A673 (cell line): ENCODE measurements at regions not wholly inside any gene's neighbourhood (a gene's known extent, or its start where the extent isn't known, plus 50 kb on each side); places are given as distances from the start of the nearest gene placed in this dataset.
"Not testable (repeated sequence)": the region's sequence is repeated elsewhere in the genome, so short reads cannot be mapped to it uniquely, and the experiment has no call there.

Source experiments
- BruUV-seq: library from RNA; stranded (reverse); fragments of 400-500 nt; replicated peaks from 2 replicates; lab custom pipeline; 2021; lab: Mats Ljungman, UMichigan
- CTCF ChIA-PET: fragments of 300-600 bp; sonication (Branson Sonifier 250); formaldehyde crosslinking; loops from one replicate; lab custom pipeline; 2022; ENCODE audit warnings: antibody characterized with exemption; lab: Charles Lee
- POLR2A ChIA-PET: fragments of 300-600 bp; sonication (Branson Sonifier 250); formaldehyde crosslinking; loops from one replicate; lab custom pipeline; 2022; ENCODE audit warnings: antibody characterized with exemption; ENCODE audit not compliant: low non-redundant PET; lab: Charles Lee
- DNase-seq: peaks from one replicate; pipeline ENCODE4 v3.0.0-alpha.2; 2015; ENCODE audit warnings: low spot score
- H3K27ac ChIP-seq: fragments of 200-600 bp; sonication (generic); 2 replicates; pipeline ENCODE4 v1.5.1; 2016; ENCODE audit warnings: mixed run types, low read depth, mild to moderate bottlenecking, mixed read lengths, antibody characterized with exemption, low read length; ENCODE audit not compliant: poor library complexity, severe bottlenecking
- H3K27me3 ChIP-seq: fragments of 200-600 bp; sonication (generic); replicated peaks from 2 replicates; pipeline ENCODE4 v1.6.1; 2017; ENCODE audit warnings: mixed run types, low read depth, mild to moderate bottlenecking, mixed read lengths, antibody characterized with exemption, low read length; ENCODE audit not compliant: insufficient read depth, poor library complexity
- H3K36me3 ChIP-seq: fragments of 200-600 bp; sonication (generic); 2 replicates; pipeline ENCODE4 v1.6.1; 2016; ENCODE audit warnings: mixed run types, mild to moderate bottlenecking, mixed read lengths, antibody characterized with exemption, low read length; ENCODE audit not compliant: insufficient read depth, poor library complexity, severe bottlenecking
- H3K4me1 ChIP-seq: fragments of 200-600 bp; sonication (generic); 2 replicates; pipeline ENCODE4 v1.6.1; 2017; ENCODE audit warnings: mixed run types, mild to moderate bottlenecking, mixed read lengths, antibody characterized with exemption, low read length; ENCODE audit not compliant: insufficient read depth, poor library complexity, severe bottlenecking
- H3K4me3 ChIP-seq: fragments of 200-600 bp; sonication (generic); 2 replicates; pipeline ENCODE4 v1.5.1; 2016; ENCODE audit warnings: low read depth, mixed run types, mild to moderate bottlenecking, mixed read lengths, low read length; ENCODE audit not compliant: poor library complexity, severe bottlenecking
- H3K9me3 ChIP-seq: fragments of 200-600 bp; sonication (generic); 2 replicates; pipeline ENCODE4 v1.6.1; 2016; ENCODE audit warnings: mixed run types, low read depth, mild to moderate bottlenecking, mixed read lengths, antibody characterized with exemption, low read length; ENCODE audit not compliant: poor library complexity, severe bottlenecking
- CTCF ChIP-seq: fragments of 300-800, 200-600 bp; sonication (generic); conservative IDR thresholded peaks from 2 replicates; pipeline ENCODE4 v1.5.1; 2017; ENCODE audit warnings: low read depth, mild to moderate bottlenecking, antibody characterized with exemption, low read length, moderate library complexity, mixed read lengths
- EZH2 ChIP-seq: fragments of 200-600 bp; sonication (generic); IDR thresholded peaks from 2 replicates; pipeline ENCODE4 v1.6.1; 2017; ENCODE audit warnings: borderline replicate concordance, low read depth, mild to moderate bottlenecking, mixed read lengths, antibody characterized with exemption, low read length; ENCODE audit not compliant: poor library complexity, severe bottlenecking
- intact Hi-C: fragments of 100-400 bp; cut with micrococcal nuclease; formaldehyde crosslinking; loops from one replicate; pipeline ENCODE4 v1.10.0; 2022; ENCODE audit not compliant: unreplicated experiment

GRCh38 chr10:109218207-109218606, 705.1 kb downstream of the XPNPEP1 start:
- no peak for DNase-seq
- TF ChIP-seq CTCF (no peak), EZH2 (no peak)
- no peaks in the 10 kb centered on the region for H3K36me3 ChIP-seq
- BruUV-seq = no TSS peak
- ChIA-PET CTCF (no interaction called here), POLR2A (no interaction called here)
- no peak overlapping the region for H3K27ac ChIP-seq
- intact Hi-C loops = no loop called here
- H3K4me1 ChIP-seq = peaks cover 7% of the 10 kb centered on the region
- no peaks in the 10 kb centered on the region for H3K9me3 ChIP-seq
- H3K27me3 ChIP-seq = no peaks in the 10 kb centered on the region
- H3K4me3 ChIP-seq = no peak overlapping the region

- no peak for DNase-seq
- ChIA-PET POLR2A (no interaction called here), CTCF (no interaction called here)
- TF ChIP-seq EZH2 (no peak), CTCF (no peak)
- Histone ChIP-seq H3K9me3 (no peaks in the 10 kb centered on the region), H3K4me1 (peaks cover 7% of the 10 kb centered on the region), H3K4me3 (no peak overlapping the region), H3K36me3 (no peaks in the 10 kb centered on the region), H3K27ac (no peak overlapping the region), H3K27me3 (no peaks in the 10 kb centered on the region)
- intact Hi-C loops = no loop called here
- BruUV-seq = no TSS peak
Measured at GRCh38 chr10:109215291-109216075, 707.8 kb downstream of the XPNPEP1 start.

- H3K36me3 ChIP-seq, BruUV-seq, H3K27me3 ChIP-seq, intact Hi-C loops, DNase-seq, H3K4me1 ChIP-seq, H3K9me3 ChIP-seq, H3K4me3 ChIP-seq, POLR2A ChIA-PET, CTCF ChIA-PET, H3K27ac ChIP-seq: not testable (repeated sequence)
Measured at GRCh38 chr10:109214891-109215290, 708.4 kb downstream of the XPNPEP1 start.

- H3K9me3 ChIP-seq = no peaks in the 10 kb centered on the region
- BruUV-seq = no TSS peak
- ChIA-PET CTCF (interaction anchor here (0.7 kb wide), 1 partner anchor 216 kb away, joined by 3 read pairs; no protein-coding TSS in a partner anchor), POLR2A (no interaction called here)
- H3K4me1 ChIP-seq = peaks cover 36% of the 10 kb centered on the region
- H3K27me3 ChIP-seq = no peaks in the 10 kb centered on the region
- no peak overlapping the region for H3K4me3 ChIP-seq
- TF ChIP-seq CTCF = no peak
- TF ChIP-seq EZH2 = no peak
- intact Hi-C loops = no loop called here
- H3K27ac ChIP-seq = peak overlapping the region; percentile 23
- no peaks in the 10 kb centered on the region for H3K36me3 ChIP-seq
- DNase-seq = no peak
Measured at GRCh38 chr10:109207361-109207760, 716.0 kb downstream of the XPNPEP1 start.
